Hematopoietic multipotent progenitor cell treated with erythropoietin and hydrocortisone succinate and interleukin-3 and kit ligand, for 15 days (in vitro differentiated cells): ENCODE measurements at regions not wholly inside any gene's neighbourhood (a gene's known extent, or its start where the extent isn't known, plus 50 kb on each side); places are given as distances from the start of the nearest gene placed in this dataset.
"Not testable (repeated sequence)": the region's sequence is repeated elsewhere in the genome, so short reads cannot be mapped to it uniquely, and the experiment has no call there.

ENCODE experiments used
- DNase-seq: peaks from one replicate; pipeline ENCODE4 v3.0.0-alpha.2; 2015; ENCODE audit warnings: low spot score

DNA sequence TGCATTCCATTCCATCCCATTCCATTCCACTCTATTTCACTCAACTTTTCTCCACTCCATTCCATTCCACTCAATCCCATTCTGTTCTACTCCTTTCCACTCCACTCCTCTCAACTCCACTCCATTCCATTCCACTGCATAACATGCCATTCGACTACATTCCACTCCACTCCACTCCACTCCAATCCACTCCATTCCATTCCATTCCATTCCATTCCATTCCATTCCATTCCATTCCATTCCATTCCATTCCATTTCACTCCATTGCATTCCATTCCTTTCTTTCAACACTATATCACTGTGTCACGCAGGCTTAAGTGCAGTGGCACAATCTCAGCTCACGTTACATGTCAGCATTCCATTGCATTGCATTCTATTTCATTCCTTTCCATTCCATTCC lies 1430.4 kb downstream of the TSPY10 start:
- DNase-seq = not testable (repeated sequence)

DNA sequence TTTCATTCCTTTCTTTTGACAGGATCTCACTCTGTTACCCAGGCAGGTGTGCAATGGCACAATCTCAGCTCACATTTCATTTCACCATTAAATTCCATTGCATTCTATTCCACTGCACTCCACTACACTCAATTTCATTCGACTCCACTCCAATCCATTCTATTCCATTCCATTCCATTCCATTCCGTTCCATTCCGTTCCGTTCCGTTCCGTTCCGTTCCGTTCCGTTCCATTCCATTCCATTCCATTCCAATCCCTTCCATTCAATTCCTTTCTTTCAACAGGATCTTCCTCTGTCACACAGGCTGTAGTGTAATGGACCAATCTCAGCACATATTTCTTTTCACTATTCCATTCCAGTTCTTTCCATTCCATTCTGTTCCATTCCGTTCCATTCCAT lies 1445.7 kb downstream of the TSPY10 start:
- no peak for DNase-seq

DNA sequence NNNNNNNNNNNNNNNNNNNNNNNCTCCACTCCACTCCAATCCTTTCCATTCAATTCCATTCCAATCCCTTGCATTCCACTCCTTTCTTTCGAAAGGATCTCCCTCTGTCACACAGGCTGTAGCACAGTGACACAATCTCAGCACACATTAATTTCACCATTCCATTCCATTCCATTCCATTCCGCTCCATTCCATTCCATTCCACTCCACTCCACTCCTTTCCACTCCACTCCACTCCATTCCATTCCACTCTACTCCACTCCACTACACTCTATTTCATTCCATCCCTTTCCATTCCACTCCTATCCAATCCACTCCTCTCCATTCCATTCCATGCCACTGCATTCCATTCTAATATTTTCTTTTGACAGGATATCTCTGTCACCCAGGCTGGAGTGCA lies 1459.0 kb downstream of the TSPY10 start:
- no peak for DNase-seq

DNA sequence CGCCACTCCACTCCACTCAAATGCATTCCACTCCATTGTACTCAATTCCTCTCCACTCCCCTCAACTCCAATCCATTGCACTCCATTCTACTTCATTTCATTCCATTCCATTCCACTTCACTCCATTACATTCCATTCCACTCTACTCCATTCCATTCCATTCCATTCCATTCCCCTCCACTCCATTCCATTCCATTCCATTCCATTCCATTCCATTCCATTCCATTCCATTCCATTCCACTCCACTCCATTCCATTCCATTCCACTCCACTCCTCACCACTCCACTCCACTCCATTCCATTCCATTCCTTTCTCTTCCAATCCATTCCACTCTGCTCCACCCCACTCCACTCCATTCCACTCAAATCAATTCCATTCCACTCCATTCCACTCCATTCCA lies 1459.9 kb downstream of the TSPY10 start:
- DNase-seq = no peak

DNA sequence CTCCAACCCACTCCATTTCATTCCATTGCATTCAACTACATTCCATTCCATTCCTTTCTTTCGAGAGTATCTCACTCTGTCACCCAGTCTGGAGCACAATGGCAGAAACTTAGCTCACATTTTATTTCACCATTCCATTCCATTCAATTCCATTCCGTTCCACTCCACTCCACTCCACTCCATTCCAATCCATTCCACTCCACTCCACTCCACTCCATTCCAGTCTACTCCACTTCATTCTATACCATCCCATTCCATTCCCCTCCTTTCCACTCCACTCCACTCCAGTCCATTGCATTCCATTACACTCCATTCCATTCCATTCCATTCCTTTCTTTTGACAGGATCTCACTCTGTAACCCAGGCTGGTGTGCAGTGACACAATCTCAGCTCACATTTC lies 1466.3 kb downstream of the TSPY10 start:
- DNase-seq = no peak

DNA sequence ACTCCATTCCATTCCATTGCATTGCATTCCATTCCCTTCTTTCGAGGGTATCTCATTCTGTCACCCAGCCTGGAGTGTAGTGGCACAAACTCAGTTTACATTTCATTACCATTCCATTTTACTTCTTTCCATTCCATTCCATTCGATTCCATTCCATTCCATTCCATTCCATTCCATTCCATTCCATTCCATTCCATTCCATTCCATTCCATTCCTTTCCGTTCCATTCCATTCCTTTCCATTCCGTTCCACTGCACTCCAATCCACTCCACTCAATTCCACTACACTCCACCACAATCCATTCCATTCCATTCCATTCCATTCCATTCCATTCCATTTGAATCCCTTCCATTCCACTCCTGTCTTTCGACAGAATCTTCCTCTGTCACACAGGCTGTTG lies 1472.0 kb downstream of the TSPY10 start:
- not testable (repeated sequence) for DNase-seq

DNA sequence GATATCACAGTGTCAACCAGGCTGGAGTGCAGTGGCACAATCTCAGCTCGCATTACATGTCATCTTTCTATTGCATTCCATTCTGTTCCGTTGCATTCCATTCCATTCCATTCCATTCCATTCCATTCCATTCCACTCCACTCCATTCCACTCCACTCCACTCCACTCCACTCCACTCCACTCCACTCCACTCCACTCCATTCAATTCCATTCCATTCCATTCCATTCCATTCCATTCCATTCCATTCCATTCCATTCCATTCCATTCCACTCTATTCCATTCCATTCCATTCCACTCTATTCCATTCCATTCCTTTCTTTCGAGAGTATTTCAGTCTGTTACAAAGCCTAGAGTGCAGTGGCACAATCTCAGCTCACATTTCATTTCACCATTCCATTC lies 1486.5 kb downstream of the TSPY10 start:
- not testable (repeated sequence) for DNase-seq

DNA sequence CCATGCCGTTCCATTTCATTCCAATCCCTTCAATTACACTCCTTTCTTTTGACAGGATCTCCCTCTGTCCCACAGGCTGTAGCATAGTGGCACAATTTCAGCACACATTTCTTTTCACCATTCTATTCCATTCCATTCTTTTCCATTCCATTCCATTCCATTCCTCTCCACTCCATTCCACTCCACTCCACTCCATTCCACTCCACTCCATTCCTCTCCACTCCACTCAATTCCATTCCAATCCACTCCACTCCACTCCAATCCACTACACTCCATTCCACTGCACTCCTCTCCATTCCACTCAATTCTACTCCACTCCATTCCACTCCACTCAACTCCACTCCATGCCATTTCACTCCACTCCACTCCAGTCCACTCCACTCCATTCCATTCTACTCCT lies 1495.1 kb downstream of the TSPY10 start:
- DNase-seq = no peak

DNA sequence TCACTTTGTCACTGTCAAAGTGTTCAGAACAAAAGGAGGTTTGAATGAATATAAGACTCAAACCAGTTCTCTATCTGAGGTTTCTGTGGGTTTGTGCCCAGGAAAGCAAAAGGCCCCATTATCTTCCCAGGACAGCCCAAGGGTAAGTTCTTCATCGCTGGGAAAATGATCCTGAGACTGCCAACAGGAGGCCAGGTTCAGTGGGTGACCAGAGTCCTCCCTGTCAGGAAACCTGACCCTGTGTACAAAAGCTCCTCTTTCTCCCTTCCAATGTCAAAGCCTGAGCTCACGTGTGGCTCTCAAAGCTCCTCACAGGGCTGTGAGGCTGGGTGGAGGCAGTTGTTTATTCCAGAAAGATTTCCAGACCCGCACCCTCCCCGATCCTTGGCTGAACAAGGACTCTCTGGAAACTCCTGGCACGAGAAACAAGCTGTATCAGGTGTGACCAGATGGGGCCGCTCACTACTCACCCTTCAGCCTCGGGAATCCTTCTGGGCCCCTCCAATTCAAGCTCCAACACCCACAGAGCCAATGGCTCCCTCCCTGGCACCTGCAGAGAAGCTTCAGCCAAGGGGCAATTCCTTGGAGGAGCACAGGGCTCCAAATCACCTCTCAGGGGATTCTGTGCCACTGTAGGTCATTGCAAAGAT lies 1516.7 kb downstream of the TSPY10 start:
- DNase-seq = no peak

DNA sequence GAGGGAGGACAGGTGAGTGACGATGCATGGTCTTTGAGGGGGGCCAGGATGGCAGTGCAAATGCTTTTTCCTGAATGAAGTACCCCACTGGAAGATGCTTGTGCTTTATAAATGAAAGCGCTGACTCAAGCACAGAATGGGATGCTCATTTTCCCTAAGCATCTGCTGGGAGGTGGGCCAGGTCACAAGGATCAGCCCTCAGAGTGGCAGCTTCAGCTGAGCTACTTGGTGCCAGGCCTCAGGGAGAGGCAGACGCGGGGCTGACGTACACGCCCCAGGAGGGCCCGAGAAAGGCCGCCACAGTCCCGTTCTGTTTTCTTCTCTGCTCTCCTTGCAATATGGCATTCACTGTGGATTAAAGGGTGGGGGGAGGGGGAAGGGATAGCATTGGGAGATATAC lies 1535.8 kb downstream of the TSPY10 start:
- DNase-seq = no peak

DNA sequence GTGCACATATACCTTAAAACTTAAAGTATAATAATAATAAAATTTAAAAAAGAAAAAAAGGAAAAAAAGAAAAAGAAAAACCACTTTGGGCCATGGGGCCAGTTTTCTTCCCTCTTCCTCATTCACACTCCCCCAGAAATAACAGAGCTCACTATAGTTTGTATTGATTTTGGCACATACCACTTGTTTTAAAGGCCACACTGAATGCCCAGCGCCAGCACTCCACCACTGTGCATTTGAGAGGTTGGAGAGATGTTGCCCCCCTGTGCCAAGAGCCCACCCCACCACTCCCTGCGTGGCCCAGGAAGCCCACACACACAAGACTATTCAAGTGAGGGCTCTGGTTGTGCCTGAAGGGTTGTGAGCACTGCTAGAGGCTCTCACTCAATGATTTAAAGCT lies 1536.3 kb downstream of the TSPY10 start:
- no peak for DNase-seq

DNA sequence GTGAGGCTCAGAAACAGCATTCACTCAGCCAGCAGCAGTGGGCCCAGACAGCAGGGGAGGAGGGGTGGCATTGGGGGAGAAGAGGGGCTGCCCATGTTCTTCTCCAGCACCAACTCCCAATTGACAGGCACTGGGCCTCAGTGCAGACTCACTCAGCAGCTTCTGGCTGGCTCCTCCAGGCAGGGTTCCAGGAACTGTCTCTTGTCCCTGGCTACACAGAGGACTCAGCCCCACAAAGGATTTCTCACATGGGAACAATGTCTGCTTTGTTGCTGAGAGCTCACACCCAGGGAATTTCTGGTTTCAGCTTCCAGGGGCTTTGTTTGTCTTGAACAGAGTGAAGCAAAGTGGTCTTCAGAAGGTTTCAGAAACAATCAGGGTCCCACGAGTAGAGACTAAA lies 1536.7 kb downstream of the TSPY10 start:
- no peak for DNase-seq

DNA sequence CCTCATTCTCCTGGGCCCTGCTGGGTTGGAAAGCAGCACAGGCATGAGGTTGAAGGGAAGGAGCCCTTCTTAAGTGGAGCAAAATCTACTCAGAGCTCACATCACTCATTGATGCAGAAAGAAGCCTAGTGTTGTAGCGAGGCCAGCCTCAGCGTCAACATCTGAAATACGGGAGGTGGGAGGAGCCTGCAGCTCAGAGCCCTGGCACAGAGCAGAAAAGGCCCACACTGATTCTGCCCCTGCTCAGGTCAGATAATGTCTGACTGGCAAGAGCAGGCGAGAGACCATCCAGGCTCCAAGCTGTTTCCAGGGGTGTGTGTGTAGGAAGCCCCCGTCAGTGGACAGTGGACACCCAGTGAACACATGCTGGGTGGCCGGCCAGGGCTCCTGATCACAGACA lies 1541.6 kb downstream of the TSPY10 start:
- no peak for DNase-seq

DNA sequence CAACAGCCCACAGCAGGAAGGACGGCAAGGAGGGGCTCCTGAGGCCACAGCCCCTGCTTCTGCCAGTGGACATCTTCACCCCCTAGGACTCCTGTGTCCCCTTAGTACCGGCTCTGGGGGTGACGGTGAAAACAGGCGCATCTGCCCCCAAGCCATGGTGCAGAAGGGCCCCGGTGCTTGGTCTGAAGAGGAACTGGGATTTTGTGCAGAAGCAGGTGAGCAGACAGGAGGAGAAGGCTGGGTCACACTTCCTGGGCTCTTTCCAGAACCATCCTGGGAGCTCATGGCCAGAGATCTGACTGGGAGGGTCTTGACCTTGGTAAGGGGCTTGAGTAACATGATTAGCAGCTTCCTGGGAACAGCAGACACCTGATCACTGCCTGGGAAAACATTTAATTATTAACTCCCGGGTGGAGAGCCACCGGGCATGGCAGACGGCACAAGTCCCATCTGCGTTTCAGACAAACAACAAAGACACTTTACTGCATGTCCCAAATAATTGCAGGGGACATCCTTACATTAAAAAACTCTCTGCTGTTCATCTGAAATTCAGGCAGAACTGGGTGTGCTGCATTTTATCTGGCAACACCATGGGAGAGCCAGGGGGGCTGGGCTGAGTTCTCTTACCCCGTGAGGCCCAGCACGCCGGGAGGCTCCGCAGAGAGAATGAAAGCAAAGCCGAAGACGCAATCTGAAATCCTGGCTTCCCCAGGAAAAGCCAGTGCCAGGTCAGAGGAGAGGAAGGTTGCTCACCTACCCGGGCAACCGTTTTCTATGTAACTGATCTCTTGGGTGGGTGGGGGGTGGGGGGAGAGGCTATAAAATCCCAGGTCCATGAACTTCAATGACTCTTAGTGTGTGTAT lies 1542.8 kb downstream of the TSPY10 start:
- no peak for DNase-seq

DNA sequence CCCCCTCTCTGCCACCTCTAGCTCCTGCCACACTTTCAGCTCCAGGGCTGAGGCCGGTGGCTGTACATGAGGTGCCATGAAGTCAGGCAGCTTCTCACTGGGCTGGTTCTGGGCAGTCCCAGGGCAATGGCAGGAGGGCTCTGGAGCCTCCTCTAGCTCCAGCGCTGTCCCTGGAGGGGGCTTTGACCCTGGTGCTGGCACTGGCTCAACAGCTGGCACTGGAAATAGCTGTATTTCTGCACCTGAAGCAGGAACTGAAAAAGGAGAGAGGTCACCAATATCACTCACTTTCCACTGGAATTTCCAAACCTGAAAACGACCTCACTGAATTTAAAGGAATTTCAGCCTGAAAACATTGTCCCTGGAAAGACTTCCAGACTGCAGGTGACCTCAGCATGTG lies 1558.1 kb downstream of the TSPY10 start:
- not testable (repeated sequence) for DNase-seq

DNA sequence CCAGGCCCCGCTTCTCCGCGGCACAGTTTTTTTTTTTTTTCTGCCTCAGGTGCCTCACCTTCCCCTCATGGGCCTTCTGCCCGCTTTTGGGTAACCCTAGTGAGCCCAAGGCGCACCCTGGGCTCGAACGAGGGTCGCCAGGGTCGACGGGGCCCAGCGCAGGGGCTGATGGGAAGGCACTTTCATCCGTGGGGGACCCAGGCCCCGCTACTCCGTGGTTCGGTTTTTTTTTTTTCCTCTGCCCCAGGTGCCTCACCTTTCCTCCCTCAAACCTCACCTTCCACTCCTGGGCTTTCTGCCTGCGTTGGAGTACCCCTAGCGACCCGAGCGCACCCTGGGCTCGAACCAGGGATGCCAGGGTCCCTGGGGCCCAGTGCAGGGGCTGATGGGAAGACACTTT lies 1569.8 kb downstream of the TSPY10 start:
- not testable (repeated sequence) for DNase-seq

DNA sequence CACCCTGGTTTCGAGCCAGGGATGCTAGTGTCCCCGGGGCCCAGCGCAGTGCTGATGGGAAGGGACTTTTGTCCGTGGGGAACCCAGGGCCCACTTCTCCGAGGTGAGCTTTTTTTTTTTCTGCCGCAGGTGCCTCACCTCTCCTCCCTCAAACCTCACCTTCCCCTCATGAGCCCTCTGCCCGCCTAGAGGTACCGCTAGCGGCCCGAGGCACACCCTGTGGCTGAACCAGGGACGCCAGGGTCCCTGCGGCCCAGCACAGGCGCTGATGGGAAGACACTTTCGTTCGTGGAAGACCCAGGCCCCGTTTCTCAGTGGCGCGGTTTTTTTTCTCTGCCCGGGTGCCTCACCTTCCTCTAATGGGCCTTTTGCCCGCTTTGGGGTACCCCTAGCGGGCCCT lies 1570.7 kb downstream of the TSPY10 start:
- DNase-seq = not testable (repeated sequence)

DNA sequence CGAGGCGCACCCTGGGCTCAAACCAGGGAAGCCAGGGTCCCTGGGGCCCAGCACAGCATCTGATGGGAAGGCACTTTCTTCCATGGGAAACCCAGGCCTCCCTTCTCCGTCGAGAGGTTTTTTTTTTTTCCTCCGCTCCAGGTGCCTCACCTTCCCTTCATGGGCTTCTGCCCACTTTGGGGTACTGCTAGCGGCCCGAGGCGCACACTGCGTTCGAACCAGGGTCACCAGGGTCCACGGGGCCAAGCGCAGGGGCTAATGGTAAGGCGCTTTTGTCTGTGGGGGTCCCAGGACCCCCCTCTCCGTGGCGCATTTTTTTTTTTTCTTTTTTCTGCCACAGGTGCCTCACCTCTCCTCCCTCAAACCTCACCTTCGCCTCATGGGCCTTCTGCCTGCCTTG lies 1571.3 kb downstream of the TSPY10 start:
- DNase-seq = no peak

DNA sequence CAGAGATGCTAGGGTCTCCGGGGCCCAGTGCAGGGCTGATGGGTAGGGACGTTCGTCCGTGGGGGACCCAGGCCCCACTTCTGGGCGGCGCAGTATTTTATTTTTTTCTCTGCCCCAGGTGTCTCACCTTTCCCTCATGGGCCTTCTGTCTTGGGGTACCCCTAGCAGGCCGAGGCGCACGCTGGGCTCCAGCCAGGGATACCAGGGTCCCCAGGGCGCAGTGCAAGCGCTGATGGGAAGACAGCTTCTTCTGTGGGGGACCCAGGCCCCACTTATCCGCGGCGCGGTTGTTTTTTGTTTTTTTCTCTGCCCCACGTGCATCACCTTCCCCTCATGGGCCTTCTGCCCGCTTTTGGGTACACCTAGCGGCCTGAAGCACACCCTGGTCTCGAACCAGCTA lies 1572.8 kb downstream of the TSPY10 start:
- not testable (repeated sequence) for DNase-seq

DNA sequence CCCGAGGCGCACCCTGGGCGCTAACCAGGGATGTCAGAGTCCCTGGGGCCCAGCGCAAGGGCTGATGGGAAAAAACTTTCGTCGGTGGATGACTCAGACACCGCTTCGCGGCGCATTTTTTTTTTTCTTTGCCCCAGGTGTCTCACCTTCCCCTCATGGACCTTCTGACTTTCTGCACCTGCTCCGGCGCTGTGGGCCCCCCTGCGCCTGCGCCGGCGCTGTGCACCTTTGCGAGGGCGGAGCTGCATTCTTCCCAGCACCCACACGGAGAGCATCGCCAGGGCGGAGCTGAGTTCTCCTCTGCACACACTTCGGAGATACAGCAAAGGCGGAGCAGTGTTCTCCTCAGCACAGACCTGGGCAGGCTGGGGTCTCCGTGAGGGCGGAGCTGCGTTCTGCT lies 1575.3 kb downstream of the TSPY10 start:
- DNase-seq = not testable (repeated sequence)

DNA sequence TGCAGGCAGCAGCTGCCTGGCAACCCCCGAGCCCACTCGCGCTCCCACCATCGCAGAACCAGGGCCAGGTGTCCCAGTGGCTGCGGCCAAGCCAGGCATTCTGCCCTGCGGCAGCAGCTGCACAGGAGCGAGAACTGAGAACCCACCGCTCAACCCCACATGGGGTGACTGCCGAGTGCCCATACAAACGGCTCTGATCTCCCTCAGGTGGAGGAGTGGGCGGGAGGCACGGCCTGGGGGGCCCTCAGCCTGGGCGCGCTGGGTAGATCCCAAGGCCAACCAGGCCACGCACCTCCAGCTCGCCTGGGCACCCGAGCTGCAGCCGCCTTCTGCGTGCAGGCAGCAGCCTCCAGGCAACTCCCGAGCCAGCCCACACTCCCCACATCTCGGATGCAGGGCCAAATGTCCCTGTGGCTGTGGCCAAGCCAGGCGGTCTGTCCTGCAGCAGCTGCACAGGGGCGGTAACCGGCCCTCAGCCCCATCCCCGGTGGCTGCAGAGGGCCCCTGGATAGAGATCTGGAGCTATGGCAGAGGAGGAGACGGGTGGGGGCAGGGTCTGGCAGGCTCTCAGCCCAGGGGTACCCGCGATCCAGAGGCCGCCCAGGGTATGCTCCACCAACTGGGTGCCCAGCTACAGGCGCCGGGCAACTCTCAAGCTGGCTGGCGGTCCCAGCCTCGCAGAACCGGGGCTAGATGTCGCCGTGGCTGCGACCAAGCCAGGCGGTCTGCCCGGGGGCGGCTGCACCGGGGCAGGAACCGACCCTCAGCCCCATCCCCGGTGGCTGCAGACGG lies 1579.6 kb downstream of the TSPY10 start:
- not testable (repeated sequence) for DNase-seq

DNA sequence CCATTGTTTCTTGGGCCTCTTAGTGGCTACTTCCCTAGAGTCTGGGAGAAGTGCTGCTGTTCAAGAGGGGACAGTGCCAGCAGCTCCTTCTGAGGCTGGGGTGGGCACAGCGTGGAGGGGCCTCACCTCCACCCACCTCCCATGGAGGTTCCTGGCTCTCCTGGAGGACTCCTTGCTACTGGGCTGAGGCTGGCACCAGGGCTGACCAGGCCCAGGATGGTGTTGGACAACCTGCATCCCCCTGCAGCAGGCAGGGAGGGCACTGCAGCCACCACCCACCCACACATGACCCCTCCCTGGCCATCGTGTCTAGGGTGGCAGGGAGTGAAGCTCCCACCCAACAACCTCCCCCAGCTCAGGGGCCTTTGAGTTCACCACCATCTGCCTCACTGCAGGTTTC lies 1549.3 kb upstream of the USP9Y start:
- DNase-seq = not testable (repeated sequence)

DNA sequence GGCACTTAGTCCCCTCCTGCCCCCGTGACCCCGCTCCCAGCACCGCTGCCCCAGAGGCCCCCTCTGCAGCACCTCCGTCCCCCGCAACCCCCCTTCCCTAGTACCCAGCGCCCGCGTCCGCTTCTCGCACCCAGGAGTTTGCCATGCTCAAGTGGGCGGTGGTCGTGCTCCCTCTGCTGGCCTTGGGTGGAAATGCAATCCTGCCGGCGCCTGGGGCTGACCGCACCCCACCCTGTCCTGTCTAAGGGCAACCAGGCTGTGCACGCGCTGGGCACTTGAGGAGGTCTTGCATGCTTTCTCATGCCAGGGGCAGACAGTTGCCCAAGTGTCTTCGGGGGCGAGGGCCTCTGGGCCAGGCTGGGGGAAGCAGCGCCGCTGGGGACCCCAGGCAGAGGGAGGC lies 1544.9 kb upstream of the USP9Y start:
- DNase-seq = not testable (repeated sequence)
